Superior temporal gyrus (tissue), 1 donor: ENCODE measurements at regions not wholly inside any gene's neighbourhood (a gene's known extent, or its start where the extent isn't known, plus 50 kb on each side); places are given as distances from the start of the nearest gene placed in this dataset.

Experiments used
- DNase-seq: peaks from one replicate; pipeline ENCODE4 v3.0.0-alpha.2; 2016; ENCODE audit errors: extremely low spot score

GRCh38 chr10:112030431-112030830 is 153.1 kb downstream of the GPAM start:
- DNase-seq, result no peak

GRCh38 chr10:112039823-112040222 is 143.7 kb downstream of the GPAM start:
- no peak for DNase-seq

GRCh38 chr10:112040696-112041095 is 142.9 kb downstream of the GPAM start:
- DNase-seq, result no peak

GRCh38 chr10:112045938-112046337 is 137.6 kb downstream of the GPAM start:
- no peak for DNase-seq

GRCh38 chr10:112047674-112048073 is 135.9 kb downstream of the GPAM start:
- DNase-seq, result no peak

- DNase-seq, result no peak
These were observed 131.4 kb downstream of the GPAM start for GRCh38 chr10:112052166-112052565.

GRCh38 chr10:112053895-112054294 is 129.7 kb downstream of the GPAM start:
- no peak for DNase-seq

GRCh38 chr10:112054516-112054915 is 129.0 kb downstream of the GPAM start:
- DNase-seq, result no peak

- no peak for DNase-seq
These were observed 126.5 kb downstream of the GPAM start for GRCh38 chr10:112057072-112057471.

- no peak for DNase-seq
These were observed 124.3 kb downstream of the GPAM start for GRCh38 chr10:112059220-112059619.

- DNase-seq, result no peak
These were observed 111.9 kb downstream of the GPAM start for GRCh38 chr10:112071596-112072133.

- DNase-seq, result no peak
These were observed 105.6 kb downstream of the GPAM start for GRCh38 chr10:112078003-112078402.

- no peak for DNase-seq
These were observed 103.3 kb downstream of the GPAM start for GRCh38 chr10:112080231-112080630.

- DNase-seq, result no peak
These were observed 101.4 kb downstream of the GPAM start for GRCh38 chr10:112082120-112082519.

- DNase-seq, result no peak
These were observed 100.1 kb downstream of the GPAM start for GRCh38 chr10:112083472-112083871.

GRCh38 chr10:112087953-112088456 is 95.6 kb downstream of the GPAM start:
- no peak for DNase-seq

GRCh38 chr10:112091703-112092102 is 91.9 kb downstream of the GPAM start:
- DNase-seq, result no peak

GRCh38 chr10:112092519-112092918 is 91.0 kb downstream of the GPAM start:
- no peak for DNase-seq

- no peak for DNase-seq
These were observed 88.6 kb downstream of the GPAM start for GRCh38 chr10:112094984-112095383.

- DNase-seq, result no peak
These were observed 87.8 kb downstream of the GPAM start for GRCh38 chr10:112095731-112096130.

- DNase-seq, result no peak
These were observed 84.9 kb downstream of the GPAM start for GRCh38 chr10:112098682-112099081.
